ENCODE measurements at regions not wholly inside any gene's neighbourhood (a gene's known extent, or its start where the extent isn't known, plus 50 kb on each side); places are given as distances from the start of the nearest gene placed in this dataset.

DNA sequence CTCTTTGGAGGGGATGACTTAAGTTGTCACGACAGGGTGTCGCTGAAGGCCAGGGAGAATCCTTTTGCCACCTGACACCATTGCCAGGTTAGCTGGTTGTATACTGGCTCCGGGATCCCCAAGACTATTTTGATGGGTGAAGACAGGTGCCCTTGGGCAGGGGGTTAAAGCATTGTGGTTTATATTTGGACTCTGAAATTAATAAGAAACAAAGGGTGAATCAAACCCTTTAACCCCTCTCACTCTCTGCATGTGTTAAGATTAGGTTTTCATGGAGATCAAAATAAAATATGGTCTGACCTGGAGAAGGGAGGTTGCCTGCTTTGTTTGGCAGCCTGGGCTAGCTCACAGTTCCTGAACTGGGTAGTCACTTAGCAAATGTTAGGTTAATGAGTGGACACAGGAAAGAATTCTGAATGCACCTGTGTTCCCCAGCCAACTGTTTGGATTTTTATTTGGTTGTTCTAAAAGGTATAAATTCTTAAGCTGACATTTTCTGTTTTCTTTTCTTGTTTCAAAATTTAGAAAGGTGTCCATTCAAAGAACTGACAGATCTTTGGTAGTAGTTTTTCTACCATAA is 301.7 kb downstream of the KCNS3 start:
- no peak for DNase-seq (ENCODE audit: low read depth)
- TF ChIP-seq CTCF (IDR thresholded peaks at IDR 0.05; ENCODE audit: low read length, missing control alignments), result no peak
- no peak overlapping the region for H3K4me3 ChIP-seq (replicated peaks; ENCODE audit: low read depth, low read length)

DNA sequence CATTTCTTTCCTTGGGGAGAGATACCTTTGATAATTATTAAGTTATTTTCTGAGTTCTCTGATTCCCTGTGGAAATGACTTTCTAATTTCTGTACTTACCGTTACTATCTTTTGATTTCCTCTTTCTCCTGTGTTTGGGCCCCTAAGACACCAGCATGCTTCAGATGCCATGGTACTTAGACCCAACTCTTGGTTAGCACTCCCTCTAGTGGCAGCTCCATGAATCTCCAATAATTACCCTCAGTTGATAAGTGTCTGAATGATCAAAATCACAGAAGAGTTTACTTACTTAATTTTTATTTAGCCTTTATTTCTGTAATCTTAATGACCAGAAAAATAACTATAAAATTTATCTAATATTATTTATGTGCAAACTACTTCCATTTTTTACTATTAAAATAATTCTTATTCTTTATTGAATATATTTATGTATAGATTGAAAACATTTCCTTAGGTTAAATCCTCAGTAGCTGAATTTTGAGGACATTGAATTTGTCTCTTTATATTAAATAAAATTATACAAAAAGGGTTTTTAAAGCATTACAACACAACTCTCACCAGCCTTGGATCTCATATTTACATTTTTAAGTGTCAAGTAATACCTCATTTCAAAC is 300.4 kb downstream of the KCNS3 start:
- TF ChIP-seq CTCF (IDR thresholded peaks at IDR 0.05; ENCODE audit: low read length, missing control alignments), result peak; percentile 88
- DNase-seq (ENCODE audit: low read depth), result peak; percentile 71
- H3K4me3 ChIP-seq (replicated peaks; ENCODE audit: low read depth, low read length), result no peak overlapping the region

DNA sequence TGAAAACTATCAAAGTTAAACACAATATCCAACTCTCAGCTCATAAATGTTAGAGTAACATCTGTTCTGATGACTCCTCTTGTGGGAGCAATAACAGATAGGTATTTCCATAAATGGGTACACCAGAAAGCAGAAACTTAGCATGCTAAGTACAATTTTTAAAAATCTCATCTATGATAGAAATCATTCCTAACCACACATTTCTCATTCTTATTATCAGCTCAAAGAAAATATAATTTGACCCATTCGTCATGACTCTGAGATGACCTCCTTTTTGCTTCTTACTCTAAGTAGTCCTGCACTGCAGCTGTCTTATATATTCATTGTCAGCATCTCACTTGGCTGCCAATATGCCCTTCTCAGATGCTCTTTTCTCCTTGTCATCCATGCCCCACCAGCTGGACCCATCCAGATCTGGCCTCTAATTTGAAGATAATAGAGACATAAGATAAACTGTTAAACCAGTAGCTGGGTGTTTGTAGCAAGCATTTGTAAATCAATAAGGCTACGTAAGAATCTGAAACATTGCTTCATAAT is 298.3 kb downstream of the KCNS3 start:
- no peak for TF ChIP-seq CTCF (IDR thresholded peaks at IDR 0.05; ENCODE audit: low read length, missing control alignments)
- no peak for DNase-seq (ENCODE audit: low read depth)
- H3K4me3 ChIP-seq (replicated peaks; ENCODE audit: low read depth, low read length), result no peak overlapping the region

DNA sequence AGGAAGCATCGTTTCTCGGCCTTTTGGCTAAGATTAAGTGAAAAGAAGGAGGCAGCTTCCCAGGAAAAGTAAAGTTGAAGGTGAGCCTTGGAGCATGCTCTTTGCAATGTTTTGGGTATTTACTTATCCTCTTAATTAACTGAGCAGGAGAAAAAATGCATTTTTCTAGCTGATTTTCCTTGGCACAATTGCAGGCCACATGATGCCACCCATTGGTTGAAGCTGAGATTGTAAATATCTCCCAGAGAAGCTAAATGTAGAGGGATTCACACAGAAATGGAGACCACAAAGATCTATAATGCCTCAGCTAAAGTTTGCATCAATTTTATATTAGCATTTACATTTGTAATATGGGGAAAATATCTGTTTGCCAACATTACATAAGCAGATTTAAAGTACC is 294.1 kb downstream of the KCNS3 start:
- TF ChIP-seq CTCF (IDR thresholded peaks at IDR 0.05; ENCODE audit: low read length, missing control alignments), result no peak
- DNase-seq (ENCODE audit: low read depth), result no peak
- no peak overlapping the region for H3K4me3 ChIP-seq (replicated peaks; ENCODE audit: low read depth, low read length)

DNA sequence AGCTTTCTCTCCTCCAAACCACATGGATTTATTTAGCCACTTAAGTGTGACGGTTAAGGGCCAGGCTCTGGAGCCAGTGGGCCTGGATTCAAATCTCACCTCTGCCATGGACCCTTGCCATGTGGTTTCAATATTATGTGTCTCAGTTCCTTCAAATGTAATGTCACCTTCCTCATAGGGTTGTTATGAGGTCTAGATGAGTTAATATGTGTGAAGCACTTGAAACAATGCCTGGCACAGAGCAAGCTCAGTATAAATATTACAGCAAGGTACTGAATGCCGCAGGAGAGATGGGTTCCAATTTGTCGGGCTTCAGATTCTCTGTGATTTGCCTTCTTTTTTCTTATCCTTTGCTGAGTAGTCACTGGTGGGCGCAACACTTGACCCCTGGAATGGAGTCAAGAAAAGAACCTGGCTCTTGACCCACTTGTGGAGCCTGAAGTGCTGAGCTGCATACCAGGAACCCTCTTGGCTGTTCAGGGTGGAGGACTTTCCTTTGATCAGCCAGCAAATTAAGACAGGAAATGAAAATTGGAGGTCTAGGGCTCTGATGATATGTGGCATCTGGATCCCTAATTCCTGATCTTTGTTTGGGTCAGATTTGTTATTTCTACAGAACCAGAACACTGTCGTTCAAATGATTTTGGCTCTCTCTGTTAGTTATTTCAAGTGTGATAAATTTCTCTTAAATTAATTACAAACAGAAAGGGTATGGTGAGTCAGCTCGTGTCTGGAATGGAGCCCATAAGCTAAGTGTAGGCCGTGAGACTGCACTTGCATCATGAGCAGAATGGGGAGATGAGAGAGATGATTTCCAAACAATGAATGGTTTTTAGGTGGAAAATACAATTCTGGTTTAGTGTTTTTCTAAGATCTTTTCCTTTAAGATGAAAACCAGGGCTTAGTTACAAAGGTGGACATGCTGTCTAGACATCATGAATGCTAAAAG is 293.0 kb downstream of the KCNS3 start:
- TF ChIP-seq CTCF (IDR thresholded peaks at IDR 0.05; ENCODE audit: low read length, missing control alignments), result no peak
- no peak overlapping the region for H3K4me3 ChIP-seq (replicated peaks; ENCODE audit: low read depth, low read length)
- DNase-seq (ENCODE audit: low read depth), result peak; percentile 40

- no peak for DNase-seq (ENCODE audit: low read depth)
- no peak overlapping the region for H3K4me3 ChIP-seq (replicated peaks; ENCODE audit: low read depth, low read length)
- no peak for TF ChIP-seq CTCF (IDR thresholded peaks at IDR 0.05; ENCODE audit: low read length, missing control alignments)
Observed at GRCh38 chr2:18170642-18171041, 292.2 kb downstream of the KCNS3 start.

Measured in fibroblast of pulmonary artery (primary cell).